Liver (tissue), 8 donors: ENCODE measurements at regions not wholly inside any gene's neighbourhood (a gene's known extent, or its start where the extent isn't known, plus 50 kb on each side); places are given as distances from the start of the nearest gene placed in this dataset.

Experiments used
- DNase-seq: peaks from one replicate; pipeline ENCODE4 v3.0.0-alpha.2; 2017; ENCODE audit warnings: low spot score
- H3K27ac ChIP-seq, 2 donors: one replicate each; pipeline ENCODE4 v1.7.0; 2013; ENCODE audit warnings: inconsistent platforms in 2 of 2, low read length in 2 of 2, control low read depth in 1 of 2, low read depth in 1 of 2, mild to moderate bottlenecking in 1 of 2
- H3K27me3 ChIP-seq, 4 donors: one replicate each; pipeline versions ENCODE4 v1.6.1 to v1.7.0; 2013; ENCODE audit warnings: low read length in 3 of 4, inconsistent platforms in 1 of 4, mild to moderate bottlenecking in 1 of 4, moderate library complexity in 1 of 4; ENCODE audit not compliant: control insufficient read depth in 4 of 4, insufficient read depth in 4 of 4
- H3K36me3 ChIP-seq, 4 donors: one replicate each; pipeline versions ENCODE4 v1.6.1 to v1.7.0; 2013; ENCODE audit warnings: low read length in 3 of 4, mild to moderate bottlenecking in 3 of 4, low read depth in 1 of 4, moderate library complexity in 1 of 4; ENCODE audit not compliant: control insufficient read depth in 4 of 4, insufficient read depth in 3 of 4
- H3K4me1 ChIP-seq, 4 donors: one replicate each; pipeline versions ENCODE4 v1.6.1 to v1.7.0; 2013; ENCODE audit warnings: low read length in 3 of 4, mild to moderate bottlenecking in 3 of 4, moderate library complexity in 1 of 4; ENCODE audit not compliant: control insufficient read depth in 4 of 4, insufficient read depth in 4 of 4
- H3K4me3 ChIP-seq, 3 donors: one replicate each; pipeline versions ENCODE4 v1.6.1 to v1.7.0; 2013; ENCODE audit warnings: low read length in 3 of 3, control low read depth in 1 of 3, low read depth in 1 of 3, mild to moderate bottlenecking in 1 of 3
- H3K9ac ChIP-seq, 2 donors: one replicate each; pipeline ENCODE4 v1.7.0; 2013; ENCODE audit warnings: low read length in 2 of 2, mild to moderate bottlenecking in 2 of 2, moderate library complexity in 2 of 2, control low read depth in 1 of 2, low read depth in 1 of 2
- H3K9me3 ChIP-seq, 4 donors: one replicate each; pipeline versions ENCODE4 v1.6.1 to v1.7.0; 2013; ENCODE audit warnings: low read length in 3 of 4; ENCODE audit not compliant: control insufficient read depth in 4 of 4
- FOXA1 ChIP-seq: IDR thresholded peaks from 2 replicates; pipeline ENCODE4 v1.6.1; 2016; ENCODE audit warnings: antibody characterized with exemption
- GABPA ChIP-seq, 2 donors: IDR thresholded peaks in 1 of 2; conservative IDR thresholded peaks in 1 of 2; 2 replicates each; pipeline ENCODE4 v1.6.1; 2016; ENCODE audit warnings: antibody characterized with exemption in 2 of 2, mild to moderate bottlenecking in 1 of 2, moderate library complexity in 1 of 2
- HNF4A ChIP-seq, 2 donors: conservative IDR thresholded peaks; 2 replicates each; pipeline ENCODE4 v1.6.1; 2016; ENCODE audit warnings: antibody characterized with exemption in 2 of 2, mild to moderate bottlenecking in 2 of 2
- HNF4G ChIP-seq: IDR thresholded peaks from 2 replicates; pipeline ENCODE4 v1.6.1; 2016; ENCODE audit warnings: antibody characterized with exemption
- JUND ChIP-seq, 2 donors: IDR thresholded peaks; 2 replicates each; pipeline ENCODE4 v1.6.1; 2016; ENCODE audit warnings: antibody characterized with exemption in 2 of 2
- RXRA ChIP-seq, 2 donors: IDR thresholded peaks; 2 replicates each; pipeline ENCODE4 v1.6.1; 2017 to 2018; ENCODE audit warnings: antibody characterized with exemption in 2 of 2, mild to moderate bottlenecking in 1 of 2
- SP1 ChIP-seq: IDR thresholded peaks from 2 replicates; pipeline ENCODE4 v1.6.1; 2018; ENCODE audit warnings: antibody characterized with exemption, mild to moderate bottlenecking
- TAF1 ChIP-seq: conservative IDR thresholded peaks from 2 replicates; pipeline ENCODE4 v1.6.1; 2016; ENCODE audit warnings: antibody characterized with exemption, mild to moderate bottlenecking
- WGBS: extraction: QIAGEN DNeasy Blood & Tissue Kit; methylation state at CpG from one replicate; pipeline ENCODE4 v1.1.7; 2013; 5-methylcytosine and 5-hydroxymethylcytosine counted together
- TF ChIP-seq, protein P1 (sequence below): IDR thresholded peaks from 2 replicates; pipeline ENCODE4 v1.6.1; 2016; ENCODE audit warnings: antibody characterized with exemption
- TF ChIP-seq, protein P2 (sequence below): IDR thresholded peaks from 2 replicates; pipeline ENCODE4 v1.6.1; 2016; ENCODE audit warnings: antibody characterized with exemption
- TF ChIP-seq, protein P3 (sequence below): fragments of 150-350 bp; IDR thresholded peaks from 2 replicates; pipeline ENCODE4 v1.5.1; 2017; ENCODE audit warnings: improper control_type of control experiment, low read depth, low read length; ENCODE audit not compliant: missing input control
- donor health status: healthy.
- donor health status: healthy.
- donor health status: healthy.
- donor health status: healthy.
- donor health status: healthy.

DNA sequence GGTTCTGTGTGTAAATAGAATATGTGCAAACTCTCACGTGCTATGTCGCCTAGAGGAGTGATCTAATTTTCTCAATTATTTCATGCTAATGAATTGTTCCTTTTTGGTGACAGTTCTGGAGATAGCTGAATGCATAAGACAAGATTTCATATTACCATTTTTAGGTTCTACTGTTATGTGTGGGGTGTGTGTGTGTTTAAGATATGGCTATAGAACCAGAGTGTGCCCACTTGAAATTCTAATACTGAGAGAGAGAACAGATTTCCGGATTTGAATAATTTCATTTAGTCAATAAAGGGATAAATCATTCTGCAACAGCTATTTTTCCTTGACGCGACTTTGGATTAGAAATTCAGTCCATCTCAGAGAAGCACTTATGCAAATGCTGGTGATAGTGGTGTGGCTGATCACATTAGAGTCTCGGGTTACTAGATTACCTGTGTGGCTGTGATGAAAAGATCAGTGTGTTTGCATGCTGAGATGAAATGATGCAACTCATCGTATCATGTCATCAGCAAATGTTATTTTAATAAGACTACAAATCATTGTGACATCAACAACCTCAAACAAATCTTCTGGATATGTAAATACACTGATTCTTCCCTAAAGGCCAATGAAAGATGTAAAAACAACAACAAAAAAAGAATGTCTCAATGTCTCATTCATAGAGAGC, 415.9 kb downstream of the EPHA4 start:
- 78% methylated on average over 7 of the region's 7 CpGs for WGBS
- no peak for TF ChIP-seq GABPA (IDR thresholded peaks at IDR 0.05 in 1 of 2, conservative IDR thresholded peaks at IDR 0.05 in 1 of 2)
- TF ChIP-seq, protein P1, sequence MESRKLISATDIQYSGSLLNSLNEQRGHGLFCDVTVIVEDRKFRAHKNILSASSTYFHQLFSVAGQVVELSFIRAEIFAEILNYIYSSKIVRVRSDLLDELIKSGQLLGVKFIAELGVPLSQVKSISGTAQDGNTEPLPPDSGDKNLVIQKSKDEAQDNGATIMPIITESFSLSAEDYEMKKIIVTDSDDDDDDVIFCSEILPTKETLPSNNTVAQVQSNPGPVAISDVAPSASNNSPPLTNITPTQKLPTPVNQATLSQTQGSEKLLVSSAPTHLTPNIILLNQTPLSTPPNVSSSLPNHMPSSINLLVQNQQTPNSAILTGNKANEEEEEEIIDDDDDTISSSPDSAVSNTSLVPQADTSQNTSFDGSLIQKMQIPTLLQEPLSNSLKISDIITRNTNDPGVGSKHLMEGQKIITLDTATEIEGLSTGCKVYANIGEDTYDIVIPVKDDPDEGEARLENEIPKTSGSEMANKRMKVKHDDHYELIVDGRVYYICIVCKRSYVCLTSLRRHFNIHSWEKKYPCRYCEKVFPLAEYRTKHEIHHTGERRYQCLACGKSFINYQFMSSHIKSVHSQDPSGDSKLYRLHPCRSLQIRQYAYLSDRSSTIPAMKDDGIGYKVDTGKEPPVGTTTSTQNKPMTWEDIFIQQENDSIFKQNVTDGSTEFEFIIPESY, result no peak
- no peak for TF ChIP-seq RXRA (IDR thresholded peaks at IDR 0.05)
- TF ChIP-seq, protein P2, sequence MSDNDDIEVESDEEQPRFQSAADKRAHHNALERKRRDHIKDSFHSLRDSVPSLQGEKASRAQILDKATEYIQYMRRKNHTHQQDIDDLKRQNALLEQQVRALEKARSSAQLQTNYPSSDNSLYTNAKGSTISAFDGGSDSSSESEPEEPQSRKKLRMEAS, result no peak
- no peak for TF ChIP-seq SP1
- TF ChIP-seq, protein P3, sequence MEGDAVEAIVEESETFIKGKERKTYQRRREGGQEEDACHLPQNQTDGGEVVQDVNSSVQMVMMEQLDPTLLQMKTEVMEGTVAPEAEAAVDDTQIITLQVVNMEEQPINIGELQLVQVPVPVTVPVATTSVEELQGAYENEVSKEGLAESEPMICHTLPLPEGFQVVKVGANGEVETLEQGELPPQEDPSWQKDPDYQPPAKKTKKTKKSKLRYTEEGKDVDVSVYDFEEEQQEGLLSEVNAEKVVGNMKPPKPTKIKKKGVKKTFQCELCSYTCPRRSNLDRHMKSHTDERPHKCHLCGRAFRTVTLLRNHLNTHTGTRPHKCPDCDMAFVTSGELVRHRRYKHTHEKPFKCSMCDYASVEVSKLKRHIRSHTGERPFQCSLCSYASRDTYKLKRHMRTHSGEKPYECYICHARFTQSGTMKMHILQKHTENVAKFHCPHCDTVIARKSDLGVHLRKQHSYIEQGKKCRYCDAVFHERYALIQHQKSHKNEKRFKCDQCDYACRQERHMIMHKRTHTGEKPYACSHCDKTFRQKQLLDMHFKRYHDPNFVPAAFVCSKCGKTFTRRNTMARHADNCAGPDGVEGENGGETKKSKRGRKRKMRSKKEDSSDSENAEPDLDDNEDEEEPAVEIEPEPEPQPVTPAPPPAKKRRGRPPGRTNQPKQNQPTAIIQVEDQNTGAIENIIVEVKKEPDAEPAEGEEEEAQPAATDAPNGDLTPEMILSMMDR, result no peak
- no peak for TF ChIP-seq TAF1
- no peak for TF ChIP-seq JUND (IDR thresholded peaks at IDR 0.05)
- no peak for TF ChIP-seq HNF4G
- no peak for TF ChIP-seq FOXA1
- Histone ChIP-seq H3K9me3 (no peaks in the 10 kb centered on the region), H3K9ac (no peak overlapping the region), H3K4me1 (no peaks in the 10 kb centered on the region), H3K36me3 (no peaks in the 10 kb centered on the region), H3K27ac (no peak overlapping the region), H3K4me3 (no peak overlapping the region), H3K27me3 (no peaks in the 10 kb centered on the region)
- DNase-seq, result no peak

DNA sequence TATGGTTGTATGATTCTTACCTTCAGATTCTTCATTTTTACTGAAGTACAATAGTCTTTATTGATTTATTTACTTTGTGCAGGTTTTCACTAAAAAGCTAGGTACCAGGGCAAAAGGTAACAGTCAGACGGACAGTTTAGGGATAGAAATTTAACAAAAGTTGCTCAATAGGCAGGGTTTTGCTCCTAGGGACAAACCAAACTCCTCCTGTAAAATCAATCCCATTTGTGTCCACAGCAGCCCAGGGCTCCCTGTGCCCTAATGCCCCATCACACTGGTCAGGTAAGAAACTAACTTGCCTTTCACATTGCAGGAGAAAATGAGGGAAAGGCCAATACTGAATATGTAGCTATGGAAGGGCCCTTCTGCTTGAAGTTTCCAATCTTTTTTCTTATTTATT, 410.9 kb downstream of the EPHA4 start:
- H3K4me1 ChIP-seq, result no peaks in the 10 kb centered on the region
- TF ChIP-seq RXRA (IDR thresholded peaks at IDR 0.05) (no peak), HNF4A (conservative IDR thresholded peaks at IDR 0.05) (peak in 1 of 2 donors; percentile 13)
- no peaks in the 10 kb centered on the region for H3K9me3 ChIP-seq
- no peak overlapping the region for H3K4me3 ChIP-seq
- no peak for DNase-seq
- no peaks in the 10 kb centered on the region for H3K36me3 ChIP-seq
- WGBS, result 44% methylated on average over 1 of the region's 1 CpG
- H3K27me3 ChIP-seq, result no peaks in the 10 kb centered on the region
- H3K9ac ChIP-seq, result no peak overlapping the region
- H3K27ac ChIP-seq, result no peak overlapping the region

DNA sequence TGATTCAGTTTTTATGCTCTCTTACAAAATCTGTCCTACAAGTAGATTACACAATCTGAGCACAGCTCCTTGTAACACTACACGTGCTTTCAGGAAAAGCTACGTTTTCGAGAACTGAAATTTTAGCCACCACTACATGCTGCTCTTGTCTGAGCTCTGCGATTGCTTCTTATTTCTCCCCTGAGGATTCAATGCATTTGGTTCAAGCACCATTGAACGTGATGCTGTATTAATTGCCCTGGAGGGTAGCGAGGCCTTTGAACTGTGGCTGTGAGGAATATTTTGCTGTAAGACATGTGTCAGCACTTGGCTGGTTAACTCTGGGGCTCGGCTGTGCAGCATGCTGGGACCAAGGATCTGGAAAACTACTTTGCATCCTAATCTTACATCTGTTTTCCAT, 405.8 kb downstream of the EPHA4 start:
- Histone ChIP-seq H3K27me3 (no peaks in the 10 kb centered on the region), H3K36me3 (no peaks in the 10 kb centered on the region), H3K9ac (no peak overlapping the region), H3K4me1 (no peaks in the 10 kb centered on the region), H3K4me3 (no peak overlapping the region), H3K9me3 (no peaks in the 10 kb centered on the region), H3K27ac (no peak overlapping the region)
- TF ChIP-seq HNF4G, result no peak
- 80% methylated on average over 7 of the region's 7 CpGs for WGBS
- DNase-seq, result no peak
